K562 (cell line): ENCODE measurements at regions not wholly inside any gene's neighbourhood (a gene's known extent, or its start where the extent isn't known, plus 50 kb on each side); places are given as distances from the start of the nearest gene placed in this dataset.

Source experiments
- ATF2 ChIP-seq: sonication (generic); formaldehyde crosslinking; IDR thresholded peaks from 2 replicates; pipeline ENCODE4 v1.8.1; 2022; ENCODE audit warnings: missing genetic modification reagents
- ATF7 ChIP-seq: fragments of 450-650 bp; IDR thresholded peaks from 2 replicates; pipeline ENCODE4 v1.7.1; 2014; ENCODE audit warnings: mild to moderate bottlenecking, moderate library complexity
- CTCF ChIP-seq, 3 experiments: IDR thresholded peaks in 2 of 3; conservative IDR thresholded peaks in 1 of 3; 2 replicates each; pipeline ENCODE4 v1.5.1; 2011 to 2012; ENCODE audit warnings: low read length in 3 of 3, mild to moderate bottlenecking in 3 of 3, control low read depth in 2 of 3, improper control_type of control experiment in 1 of 3, inconsistent platforms in 1 of 3, low read depth in 1 of 3, mixed read lengths in 1 of 3, moderate library complexity in 1 of 3; ENCODE audit not compliant: insufficient read depth in 2 of 3
- POLR2A ChIP-seq: fragments of 450-650 bp; conservative IDR thresholded peaks from 2 replicates; pipeline ENCODE4 v1.6.1; 2016
- RCOR1 ChIP-seq, 2 experiments: IDR thresholded peaks; 2 replicates each; pipeline ENCODE4 v1.6.1; 2012; ENCODE audit warnings: low read depth in 2 of 2, low read length in 2 of 2, borderline replicate concordance in 1 of 2, improper control_type of control experiment in 1 of 2
- XRCC3 ChIP-seq: fragments of 450-650 bp; IDR thresholded peaks from 2 replicates; pipeline ENCODE4 v1.6.1; 2017; ENCODE audit warnings: mild to moderate bottlenecking, moderate library complexity

- TF ChIP-seq POLR2A (no peak), XRCC3 (no peak), ATF7 (no peak), RCOR1 (IDR thresholded peaks at IDR 0.05; ENCODE audit: borderline replicate concordance in 1 of 2, low read depth in 2 of 2, low read length in 2 of 2) (no peak), CTCF (IDR thresholded peaks at IDR 0.05 in 2 of 3, conservative IDR thresholded peaks at IDR 0.05 in 1 of 3; ENCODE audit: insufficient read depth in 2 of 3, low read depth in 1 of 3, low read length in 3 of 3) (no peak), ATF2 (no peak)
These were observed 153.7 kb upstream of the BTG1 start for GRCh38 chr12:92299344-92299743.
